Skeletal muscle tissue (tissue), 3 donors: ENCODE measurements at regions not wholly inside any gene's neighbourhood (a gene's known extent, or its start where the extent isn't known, plus 50 kb on each side); places are given as distances from the start of the nearest gene placed in this dataset.
"Not testable (repeated sequence)": the region's sequence is repeated elsewhere in the genome, so short reads cannot be mapped to it uniquely, and the experiment has no call there.

ENCODE experiments used
- H3K27ac ChIP-seq: one replicate; pipeline ENCODE4 v1.7.0; 2013; ENCODE audit warnings: mild to moderate bottlenecking, low read depth, low read length, inconsistent platforms
- H3K27me3 ChIP-seq, 3 donors: one replicate each; pipeline ENCODE4 v1.7.0; 2013; ENCODE audit warnings: low read length in 3 of 3; ENCODE audit not compliant: control insufficient read depth in 3 of 3, insufficient read depth in 3 of 3
- H3K36me3 ChIP-seq, 3 donors: one replicate each; pipeline ENCODE4 v1.7.0; 2013; ENCODE audit warnings: low read length in 3 of 3; ENCODE audit not compliant: control insufficient read depth in 3 of 3, insufficient read depth in 3 of 3
- H3K4me1 ChIP-seq, 3 donors: one replicate each; pipeline ENCODE4 v1.7.0; 2013; ENCODE audit warnings: low read length in 3 of 3, mild to moderate bottlenecking in 3 of 3; ENCODE audit not compliant: control insufficient read depth in 3 of 3, insufficient read depth in 3 of 3
- H3K4me3 ChIP-seq, 3 donors: one replicate each; pipeline ENCODE4 v1.7.0; 2013; ENCODE audit warnings: low read length in 3 of 3
- H3K9ac ChIP-seq, 3 donors: one replicate each; pipeline ENCODE4 v1.7.0; 2013; ENCODE audit warnings: low read length in 3 of 3, mild to moderate bottlenecking in 3 of 3, moderate library complexity in 2 of 3, low read depth in 1 of 3
- H3K9me3 ChIP-seq, 3 donors: one replicate each; pipeline ENCODE4 v1.7.0; 2013; ENCODE audit warnings: low read length in 3 of 3; ENCODE audit not compliant: control insufficient read depth in 3 of 3
- donor health status: Osteomylitis.

DNA sequence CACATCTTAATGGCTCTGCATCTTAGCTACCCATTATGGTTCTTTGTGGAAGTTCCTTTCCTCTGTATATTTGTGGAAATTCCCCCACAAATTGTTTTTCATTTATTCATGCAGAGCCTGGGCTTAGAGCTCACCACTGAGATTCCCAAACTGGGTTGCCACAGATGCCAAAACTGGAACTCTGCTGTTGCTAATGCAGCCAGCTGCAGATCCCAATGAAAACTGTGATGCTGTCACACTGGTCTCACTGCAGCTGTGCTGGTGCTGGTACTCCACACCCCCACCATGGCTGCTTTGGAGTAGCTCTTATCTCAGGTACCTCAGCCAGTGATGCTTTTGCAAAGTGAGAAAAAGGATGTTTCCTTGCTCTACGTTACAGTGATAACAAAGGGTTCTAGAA lies 87.7 kb downstream of the DCK start:
- Histone ChIP-seq H3K4me1 (no peaks in the 10 kb centered on the region), H3K9me3 (no peaks in the 10 kb centered on the region), H3K27ac (no peak overlapping the region), H3K4me3 (no peak overlapping the region), H3K9ac (no peak overlapping the region), H3K36me3 (no peaks in the 10 kb centered on the region), H3K27me3 (no peaks in the 10 kb centered on the region)

DNA sequence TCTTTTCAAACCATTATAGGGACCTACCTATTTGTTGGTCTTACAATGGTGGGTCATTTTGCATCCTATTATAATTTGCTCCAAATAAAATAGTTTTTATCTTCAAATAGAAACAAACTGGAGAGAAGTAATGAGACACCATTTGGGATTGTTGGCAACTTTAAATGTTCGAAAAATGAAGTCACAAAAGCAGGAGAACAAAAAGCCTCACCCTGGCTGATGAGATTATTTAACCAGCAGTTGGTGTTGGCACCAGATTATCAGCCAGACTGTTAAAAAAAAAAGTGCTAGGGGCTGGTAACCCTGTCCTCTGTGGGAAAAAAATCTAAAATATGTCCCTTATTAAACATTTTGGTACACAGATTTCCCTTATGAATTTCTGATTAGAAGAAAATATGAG lies 100.3 kb downstream of the DCK start:
- H3K27ac ChIP-seq = no peak overlapping the region
- no peaks in the 10 kb centered on the region for H3K9me3 ChIP-seq
- H3K9ac ChIP-seq = no peak overlapping the region
- H3K4me3 ChIP-seq = no peak overlapping the region
- H3K36me3 ChIP-seq = no peaks in the 10 kb centered on the region
- peaks cover 0 to 11% (median 0%) of the 10 kb centered on the region in 3 donors for H3K4me1 ChIP-seq
- H3K27me3 ChIP-seq = no peaks in the 10 kb centered on the region

DNA sequence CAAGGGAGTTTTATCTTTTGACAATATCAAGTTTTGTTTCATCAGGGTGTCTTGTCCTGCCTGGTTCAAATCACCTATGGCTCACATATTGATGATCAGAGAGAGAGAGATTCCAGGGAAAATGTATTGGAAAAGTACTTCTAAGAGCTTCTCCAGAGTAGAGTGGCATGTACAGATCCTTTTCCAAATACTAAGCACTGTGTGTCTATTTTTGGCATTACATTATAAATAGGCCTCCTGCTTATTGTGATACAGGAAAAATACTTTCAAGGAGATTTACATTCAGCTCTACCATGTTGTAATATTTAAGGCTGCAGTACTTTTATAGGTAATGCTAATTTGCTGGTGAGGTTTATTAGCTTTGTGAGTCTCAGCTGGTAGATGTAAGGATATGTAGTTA lies 100.8 kb downstream of the DCK start:
- Histone ChIP-seq H3K4me3 (no peak overlapping the region), H3K9me3 (no peaks in the 10 kb centered on the region), H3K27me3 (no peaks in the 10 kb centered on the region), H3K27ac (no peak overlapping the region), H3K4me1 (peaks cover 0 to 11% (median 0%) of the 10 kb centered on the region in 3 donors), H3K9ac (no peak overlapping the region), H3K36me3 (no peaks in the 10 kb centered on the region)

DNA sequence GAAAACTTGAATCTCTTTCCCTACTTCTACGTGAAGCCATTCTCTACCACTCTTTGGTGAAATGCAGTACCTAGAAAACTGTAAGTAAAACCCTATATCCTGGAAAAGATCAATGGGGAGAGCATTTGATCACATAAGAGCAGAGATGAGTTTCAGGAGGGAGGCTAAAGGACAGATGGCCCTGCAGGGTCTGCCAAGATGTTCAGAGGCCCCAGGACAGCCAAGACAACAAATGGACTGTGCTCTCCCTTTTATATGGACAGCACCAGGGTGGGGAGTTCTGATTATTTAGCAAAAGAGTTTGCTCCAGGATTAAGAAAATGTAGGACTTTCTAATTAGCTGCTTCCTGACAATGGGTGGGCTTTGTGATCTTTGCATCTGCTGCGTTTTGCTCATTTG lies 101.7 kb downstream of the DCK start:
- H3K4me3 ChIP-seq = no peak overlapping the region
- H3K9me3 ChIP-seq = no peaks in the 10 kb centered on the region
- peaks cover 0 to 11% (median 0%) of the 10 kb centered on the region in 3 donors for H3K4me1 ChIP-seq
- H3K27me3 ChIP-seq = no peaks in the 10 kb centered on the region
- no peak overlapping the region for H3K27ac ChIP-seq
- H3K36me3 ChIP-seq = no peaks in the 10 kb centered on the region
- no peak overlapping the region for H3K9ac ChIP-seq

DNA sequence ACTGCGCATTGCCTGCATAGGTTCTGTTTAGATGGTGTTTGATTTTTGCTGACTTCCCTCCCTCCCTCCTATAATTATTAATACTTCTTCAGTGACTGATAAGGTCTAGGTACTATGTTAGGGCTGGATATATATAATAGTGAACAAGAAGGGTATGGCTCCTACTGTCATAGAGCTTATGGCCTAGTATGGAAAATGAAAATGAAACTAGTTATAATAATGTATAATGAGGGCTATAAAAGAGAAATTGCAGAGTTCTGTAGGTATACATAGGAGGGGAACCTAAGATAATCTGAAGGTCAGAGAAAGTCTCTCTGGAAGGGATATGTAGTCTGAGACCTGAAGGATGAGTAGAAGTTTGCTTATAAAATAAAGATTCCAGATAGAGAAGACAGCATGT lies 102.1 kb downstream of the DCK start:
- no peaks in the 10 kb centered on the region for H3K9me3 ChIP-seq
- no peak overlapping the region for H3K4me3 ChIP-seq
- no peaks in the 10 kb centered on the region for H3K27me3 ChIP-seq
- H3K4me1 ChIP-seq = peaks cover 0 to 11% (median 0%) of the 10 kb centered on the region in 3 donors
- no peak overlapping the region for H3K27ac ChIP-seq
- H3K9ac ChIP-seq = no peak overlapping the region
- H3K36me3 ChIP-seq = no peaks in the 10 kb centered on the region

DNA sequence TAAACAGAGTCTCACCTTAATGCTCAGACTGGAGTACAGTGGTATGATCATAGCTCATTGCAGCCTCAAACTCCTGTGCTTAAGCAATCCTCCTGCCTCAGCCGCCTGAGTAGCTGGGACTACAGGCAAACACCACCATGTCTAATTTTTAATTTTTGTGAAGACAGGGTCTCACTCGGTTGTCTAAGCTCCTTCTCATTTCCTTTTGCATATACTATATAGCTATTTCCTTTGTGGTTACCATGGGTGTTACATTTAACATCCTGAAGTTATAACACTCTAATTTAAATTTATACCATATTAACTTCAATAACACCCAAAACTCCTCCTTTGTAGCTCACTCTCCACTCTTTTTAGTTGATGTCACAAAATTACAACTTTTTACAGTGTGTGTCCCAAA lies 114.3 kb downstream of the DCK start:
- H3K27me3 ChIP-seq = no peaks in the 10 kb centered on the region
- no peak overlapping the region for H3K4me3 ChIP-seq
- no peaks in the 10 kb centered on the region for H3K4me1 ChIP-seq
- no peak overlapping the region for H3K27ac ChIP-seq
- no peaks in the 10 kb centered on the region for H3K36me3 ChIP-seq
- no peak overlapping the region for H3K9ac ChIP-seq
- no peaks in the 10 kb centered on the region for H3K9me3 ChIP-seq

DNA sequence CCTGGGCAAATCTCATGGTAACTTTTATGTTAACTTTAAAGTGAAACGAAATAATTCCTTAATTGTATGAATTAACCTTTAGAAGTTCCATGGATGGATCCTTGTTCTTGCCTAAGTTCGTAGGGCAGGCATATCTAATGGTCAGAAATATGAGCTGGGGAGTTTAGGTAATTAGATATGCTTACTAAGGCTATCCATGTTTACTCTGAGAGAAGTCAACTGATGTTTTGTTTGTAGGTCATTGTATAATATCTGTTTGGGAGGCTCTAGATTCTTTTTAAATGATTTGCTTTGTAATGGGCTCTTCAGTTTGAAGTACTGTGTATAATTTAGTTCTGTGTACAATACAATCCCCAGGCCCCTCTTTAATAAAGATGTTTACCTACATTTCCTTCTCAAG lies 117.0 kb downstream of the DCK start:
- H3K9ac ChIP-seq = no peak overlapping the region
- no peak overlapping the region for H3K27ac ChIP-seq
- no peaks in the 10 kb centered on the region for H3K27me3 ChIP-seq
- H3K9me3 ChIP-seq = no peaks in the 10 kb centered on the region
- no peaks in the 10 kb centered on the region for H3K36me3 ChIP-seq
- no peak overlapping the region for H3K4me3 ChIP-seq
- H3K4me1 ChIP-seq = no peaks in the 10 kb centered on the region

DNA sequence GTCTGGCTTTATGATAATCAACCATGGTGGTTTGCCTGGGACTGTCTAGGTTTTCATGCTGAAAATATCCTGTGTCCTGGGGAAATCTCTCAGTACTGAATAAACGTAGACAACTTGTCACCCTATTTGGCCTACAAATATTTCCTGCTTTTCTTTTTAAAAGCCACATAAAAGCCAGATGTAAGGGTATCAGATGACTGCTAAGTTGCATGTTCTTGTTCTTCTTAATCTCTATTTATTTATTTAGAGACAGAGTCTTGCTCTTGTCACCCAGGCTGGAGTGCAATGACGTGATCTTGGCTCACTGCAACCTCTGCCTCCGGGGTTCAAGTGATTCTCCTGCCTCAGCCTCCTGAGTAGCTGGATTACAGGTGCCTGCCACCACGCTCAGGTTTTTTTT lies 117.7 kb downstream of the DCK start:
- H3K27me3 ChIP-seq, H3K4me1 ChIP-seq, H3K9ac ChIP-seq, H3K36me3 ChIP-seq, H3K4me3 ChIP-seq, H3K9me3 ChIP-seq, H3K27ac ChIP-seq: not testable (repeated sequence)

DNA sequence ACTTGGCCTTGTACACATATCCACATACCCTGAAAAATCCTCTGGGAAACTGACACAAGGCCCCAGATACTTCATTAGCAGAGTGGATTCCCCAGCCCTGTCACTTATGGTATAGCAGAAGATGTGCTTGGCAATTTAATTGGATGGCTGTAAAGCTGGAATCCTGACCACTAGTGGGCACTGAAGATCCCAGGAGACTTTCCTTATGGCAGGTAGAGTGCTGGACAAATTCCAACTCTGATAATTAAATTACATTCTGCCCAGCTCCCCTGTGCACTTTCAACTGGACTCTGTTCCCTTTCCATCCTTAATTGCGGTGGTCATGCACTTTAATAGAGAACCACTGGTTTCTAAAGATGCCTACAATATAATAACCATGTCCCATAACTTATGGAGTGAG lies 119.8 kb downstream of the DCK start:
- Histone ChIP-seq H3K9ac (no peak overlapping the region), H3K27me3 (no peaks in the 10 kb centered on the region), H3K27ac (no peak overlapping the region), H3K9me3 (no peaks in the 10 kb centered on the region), H3K4me1 (no peaks in the 10 kb centered on the region), H3K36me3 (no peaks in the 10 kb centered on the region), H3K4me3 (no peak overlapping the region)

DNA sequence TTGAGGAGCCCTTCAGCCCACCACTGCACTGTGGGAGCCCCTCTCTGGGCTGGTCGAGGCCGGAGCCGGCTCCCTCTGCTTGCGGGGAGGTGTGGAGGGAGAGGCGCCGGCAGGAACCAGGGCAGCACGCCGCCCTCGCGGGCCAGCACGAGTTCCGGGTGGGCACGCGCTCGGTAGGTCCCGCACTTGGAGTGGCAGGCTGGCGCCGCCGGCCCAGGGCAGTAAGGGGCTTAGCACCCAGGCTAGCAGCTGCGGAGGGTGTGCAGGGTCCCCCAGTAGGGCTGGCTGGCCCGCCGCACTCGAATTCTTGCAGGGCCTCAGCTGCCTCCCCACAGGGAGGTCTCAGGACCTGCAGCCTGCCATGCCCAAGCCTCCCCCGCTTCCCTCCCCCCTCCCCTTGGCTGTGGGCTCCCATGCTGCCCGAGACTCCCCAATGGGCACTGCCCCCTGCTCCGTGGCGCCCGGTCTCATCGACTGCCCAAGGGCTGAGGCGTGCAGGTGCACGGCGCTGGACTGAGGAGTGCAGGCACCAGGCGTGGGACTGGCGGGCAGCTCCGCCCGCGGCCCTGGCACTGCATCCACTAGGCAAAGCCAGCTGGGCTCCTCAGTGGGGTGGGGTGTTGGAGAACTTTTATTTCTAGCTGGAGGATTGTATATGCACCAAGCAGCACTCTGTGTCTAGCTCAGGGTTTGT lies 127.5 kb downstream of the DCK start:
- Histone ChIP-seq H3K4me3 (no peak overlapping the region), H3K27ac (no peak overlapping the region), H3K4me1 (no peaks in the 10 kb centered on the region), H3K9me3 (no peaks in the 10 kb centered on the region), H3K9ac (no peak overlapping the region), H3K36me3 (no peaks in the 10 kb centered on the region), H3K27me3 (no peaks in the 10 kb centered on the region)
